ENCODE measurements at regions not wholly inside any gene's neighbourhood (a gene's known extent, or its start where the extent isn't known, plus 50 kb on each side); places are given as distances from the start of the nearest gene placed in this dataset.

DNA sequence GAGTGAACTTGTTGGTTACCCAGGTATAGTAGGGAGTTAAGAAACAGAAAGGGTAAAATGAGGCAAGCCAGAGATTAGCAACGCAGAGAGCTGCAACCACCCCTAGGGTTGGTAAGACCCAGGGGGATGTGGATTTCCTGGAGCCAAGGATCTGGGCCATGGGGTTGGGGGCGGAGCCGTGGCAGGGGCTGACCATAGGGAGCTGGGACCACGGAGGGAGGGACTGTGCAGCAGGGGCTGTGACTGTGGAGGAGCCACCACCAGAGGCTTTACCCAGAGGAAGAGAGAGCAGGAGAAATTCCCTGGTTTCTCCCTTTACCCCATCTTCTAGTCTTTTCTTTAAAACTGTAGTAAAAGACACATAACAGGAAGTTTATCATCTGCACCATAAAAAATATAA, 58.6 kb upstream of the BAIAP2L1 start:
- TF ChIP-seq, protein P1, sequence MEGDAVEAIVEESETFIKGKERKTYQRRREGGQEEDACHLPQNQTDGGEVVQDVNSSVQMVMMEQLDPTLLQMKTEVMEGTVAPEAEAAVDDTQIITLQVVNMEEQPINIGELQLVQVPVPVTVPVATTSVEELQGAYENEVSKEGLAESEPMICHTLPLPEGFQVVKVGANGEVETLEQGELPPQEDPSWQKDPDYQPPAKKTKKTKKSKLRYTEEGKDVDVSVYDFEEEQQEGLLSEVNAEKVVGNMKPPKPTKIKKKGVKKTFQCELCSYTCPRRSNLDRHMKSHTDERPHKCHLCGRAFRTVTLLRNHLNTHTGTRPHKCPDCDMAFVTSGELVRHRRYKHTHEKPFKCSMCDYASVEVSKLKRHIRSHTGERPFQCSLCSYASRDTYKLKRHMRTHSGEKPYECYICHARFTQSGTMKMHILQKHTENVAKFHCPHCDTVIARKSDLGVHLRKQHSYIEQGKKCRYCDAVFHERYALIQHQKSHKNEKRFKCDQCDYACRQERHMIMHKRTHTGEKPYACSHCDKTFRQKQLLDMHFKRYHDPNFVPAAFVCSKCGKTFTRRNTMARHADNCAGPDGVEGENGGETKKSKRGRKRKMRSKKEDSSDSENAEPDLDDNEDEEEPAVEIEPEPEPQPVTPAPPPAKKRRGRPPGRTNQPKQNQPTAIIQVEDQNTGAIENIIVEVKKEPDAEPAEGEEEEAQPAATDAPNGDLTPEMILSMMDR (conservative IDR thresholded peaks at IDR 0.05; ENCODE audit: low read depth in 2 of 2), result no peak
- TF ChIP-seq EZH2phosphoT487 (IDR thresholded peaks at IDR 0.05; ENCODE audit: unreplicated experiment) (no peak), POLR2AphosphoS5 (IDR thresholded peaks at IDR 0.05; ENCODE audit: low read depth) (no peak)
- TF ChIP-seq, protein P2, sequence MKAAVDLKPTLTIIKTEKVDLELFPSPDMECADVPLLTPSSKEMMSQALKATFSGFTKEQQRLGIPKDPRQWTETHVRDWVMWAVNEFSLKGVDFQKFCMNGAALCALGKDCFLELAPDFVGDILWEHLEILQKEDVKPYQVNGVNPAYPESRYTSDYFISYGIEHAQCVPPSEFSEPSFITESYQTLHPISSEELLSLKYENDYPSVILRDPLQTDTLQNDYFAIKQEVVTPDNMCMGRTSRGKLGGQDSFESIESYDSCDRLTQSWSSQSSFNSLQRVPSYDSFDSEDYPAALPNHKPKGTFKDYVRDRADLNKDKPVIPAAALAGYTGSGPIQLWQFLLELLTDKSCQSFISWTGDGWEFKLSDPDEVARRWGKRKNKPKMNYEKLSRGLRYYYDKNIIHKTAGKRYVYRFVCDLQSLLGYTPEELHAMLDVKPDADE (IDR thresholded peaks at IDR 0.05), result no peak
- TF ChIP-seq, protein P3, sequence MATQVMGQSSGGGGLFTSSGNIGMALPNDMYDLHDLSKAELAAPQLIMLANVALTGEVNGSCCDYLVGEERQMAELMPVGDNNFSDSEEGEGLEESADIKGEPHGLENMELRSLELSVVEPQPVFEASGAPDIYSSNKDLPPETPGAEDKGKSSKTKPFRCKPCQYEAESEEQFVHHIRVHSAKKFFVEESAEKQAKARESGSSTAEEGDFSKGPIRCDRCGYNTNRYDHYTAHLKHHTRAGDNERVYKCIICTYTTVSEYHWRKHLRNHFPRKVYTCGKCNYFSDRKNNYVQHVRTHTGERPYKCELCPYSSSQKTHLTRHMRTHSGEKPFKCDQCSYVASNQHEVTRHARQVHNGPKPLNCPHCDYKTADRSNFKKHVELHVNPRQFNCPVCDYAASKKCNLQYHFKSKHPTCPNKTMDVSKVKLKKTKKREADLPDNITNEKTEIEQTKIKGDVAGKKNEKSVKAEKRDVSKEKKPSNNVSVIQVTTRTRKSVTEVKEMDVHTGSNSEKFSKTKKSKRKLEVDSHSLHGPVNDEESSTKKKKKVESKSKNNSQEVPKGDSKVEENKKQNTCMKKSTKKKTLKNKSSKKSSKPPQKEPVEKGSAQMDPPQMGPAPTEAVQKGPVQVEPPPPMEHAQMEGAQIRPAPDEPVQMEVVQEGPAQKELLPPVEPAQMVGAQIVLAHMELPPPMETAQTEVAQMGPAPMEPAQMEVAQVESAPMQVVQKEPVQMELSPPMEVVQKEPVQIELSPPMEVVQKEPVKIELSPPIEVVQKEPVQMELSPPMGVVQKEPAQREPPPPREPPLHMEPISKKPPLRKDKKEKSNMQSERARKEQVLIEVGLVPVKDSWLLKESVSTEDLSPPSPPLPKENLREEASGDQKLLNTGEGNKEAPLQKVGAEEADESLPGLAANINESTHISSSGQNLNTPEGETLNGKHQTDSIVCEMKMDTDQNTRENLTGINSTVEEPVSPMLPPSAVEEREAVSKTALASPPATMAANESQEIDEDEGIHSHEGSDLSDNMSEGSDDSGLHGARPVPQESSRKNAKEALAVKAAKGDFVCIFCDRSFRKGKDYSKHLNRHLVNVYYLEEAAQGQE (IDR thresholded peaks at IDR 0.05; ENCODE audit: unreplicated experiment), result no peak

Data from GM23338 (cell line).